ENCODE measurements at regions not wholly inside any gene's neighbourhood (a gene's known extent, or its start where the extent isn't known, plus 50 kb on each side); places are given as distances from the start of the nearest gene placed in this dataset.

DNA sequence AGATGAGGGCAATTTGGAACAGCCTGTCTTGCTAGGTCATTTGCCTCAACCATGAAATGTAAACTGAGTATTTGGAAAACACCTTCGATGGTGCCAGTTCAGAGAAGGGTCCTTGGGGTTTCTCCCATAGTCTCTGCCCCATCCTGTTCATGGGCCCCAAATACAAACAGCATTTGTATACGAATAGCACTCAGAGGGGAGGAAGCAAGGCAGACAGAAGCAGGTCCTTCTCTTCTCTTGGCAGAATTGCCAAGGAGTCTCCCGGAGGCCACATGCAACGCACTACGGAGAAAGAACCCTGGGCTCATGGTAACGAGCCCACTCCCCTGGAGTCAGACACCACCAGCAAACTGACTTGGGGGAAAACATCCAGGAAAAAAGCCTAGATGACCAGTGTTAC lies 162.1 kb downstream of the RAB11FIP2 start:
- no peak for TF ChIP-seq JUNB (IDR thresholded peaks at IDR 0.05; ENCODE audit: unreplicated experiment)
- no peak for TF ChIP-seq EZH2 (IDR thresholded peaks at IDR 0.05; ENCODE audit: low read depth, unreplicated experiment)
- TF ChIP-seq EZH2phosphoT487 (IDR thresholded peaks at IDR 0.05; ENCODE audit: unreplicated experiment): no peak
- no peak for TF ChIP-seq CTCF (conservative IDR thresholded peaks at IDR 0.05; ENCODE audit: low read depth in 2 of 2)
- TF ChIP-seq ZNF114 (CRISPR knock-in tag; IDR thresholded peaks at IDR 0.05): no peak
- TF ChIP-seq REST (IDR thresholded peaks at IDR 0.05; ENCODE audit: unreplicated experiment): no peak
- no peak for TF ChIP-seq POLR2AphosphoS5 (IDR thresholded peaks at IDR 0.05; ENCODE audit: low read depth)
- no peak for TF ChIP-seq STAT1 (IDR thresholded peaks at IDR 0.05; ENCODE audit: unreplicated experiment)
- TF ChIP-seq CREB1 (CRISPR knock-in tag; IDR thresholded peaks at IDR 0.05; ENCODE audit: low read depth): no peak
- no peak for TF ChIP-seq NANOG (IDR thresholded peaks at IDR 0.05; ENCODE audit: borderline replicate concordance)

Data from GM23338 (cell line).